ENCODE measurements at regions not wholly inside any gene's neighbourhood (a gene's known extent, or its start where the extent isn't known, plus 50 kb on each side); places are given as distances from the start of the nearest gene placed in this dataset.

DNA sequence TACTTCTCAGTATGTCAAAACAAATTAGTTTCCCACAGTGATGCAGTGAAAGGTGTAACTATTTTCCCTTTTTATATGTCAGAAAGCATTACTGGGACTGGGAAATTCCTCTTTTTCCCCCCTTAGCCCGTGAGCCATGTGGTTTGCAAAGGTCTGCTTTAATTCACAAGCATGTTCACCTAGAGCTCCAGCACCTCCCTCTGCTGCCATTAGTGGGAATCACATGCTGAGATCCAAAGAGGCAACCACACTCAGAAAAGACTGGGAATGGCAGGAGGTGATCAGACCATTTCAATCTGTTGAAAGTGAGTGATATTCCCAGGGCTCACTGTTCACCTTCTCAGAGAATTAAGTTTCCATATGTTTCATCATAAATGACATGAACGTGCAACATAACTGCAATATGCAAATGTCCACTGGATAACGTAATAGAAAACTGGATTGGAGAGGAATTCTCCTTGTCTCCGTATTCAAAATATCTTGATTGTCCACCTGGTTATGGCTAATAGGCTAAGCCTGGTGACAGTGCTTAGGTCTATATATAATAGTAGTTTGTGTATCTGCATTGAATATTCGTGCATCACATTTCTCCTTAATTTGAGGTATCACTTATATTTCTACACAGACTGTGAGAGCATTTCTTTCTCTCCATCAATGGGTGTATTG lies 703.5 kb upstream of the WWC1 start:
- no peaks in the 10 kb centered on the region for H4K20me1 ChIP-seq (ENCODE audit: insufficient read depth, low read length)
- no peaks in the 10 kb centered on the region for H3K36me3 ChIP-seq (ENCODE audit: insufficient read depth, low read length)
- H3K27ac ChIP-seq (ENCODE audit: low read depth, low read length, poor library complexity, severe bottlenecking), result no peak overlapping the region
- H3F3A ChIP-seq (ENCODE audit: insufficient read depth, low read length), result no peaks in the 10 kb centered on the region
- H3K9ac ChIP-seq (ENCODE audit: low read length), result no peak overlapping the region
- H3K4me3 ChIP-seq (ENCODE audit: low read depth, low read length, poor library complexity, severe bottlenecking), result no peak overlapping the region
- no peaks in the 10 kb centered on the region for H3K9me3 ChIP-seq (ENCODE audit: low read length)
- no peaks in the 10 kb centered on the region for H3K9me2 ChIP-seq (ENCODE audit: low read depth, low read length)
- no peaks in the 10 kb centered on the region for H3K4me1 ChIP-seq (ENCODE audit: insufficient read depth, low read length, severe bottlenecking)
- H3K79me2 ChIP-seq (ENCODE audit: insufficient read depth, low read length), result no peaks in the 10 kb centered on the region
- TF ChIP-seq, protein P1, sequence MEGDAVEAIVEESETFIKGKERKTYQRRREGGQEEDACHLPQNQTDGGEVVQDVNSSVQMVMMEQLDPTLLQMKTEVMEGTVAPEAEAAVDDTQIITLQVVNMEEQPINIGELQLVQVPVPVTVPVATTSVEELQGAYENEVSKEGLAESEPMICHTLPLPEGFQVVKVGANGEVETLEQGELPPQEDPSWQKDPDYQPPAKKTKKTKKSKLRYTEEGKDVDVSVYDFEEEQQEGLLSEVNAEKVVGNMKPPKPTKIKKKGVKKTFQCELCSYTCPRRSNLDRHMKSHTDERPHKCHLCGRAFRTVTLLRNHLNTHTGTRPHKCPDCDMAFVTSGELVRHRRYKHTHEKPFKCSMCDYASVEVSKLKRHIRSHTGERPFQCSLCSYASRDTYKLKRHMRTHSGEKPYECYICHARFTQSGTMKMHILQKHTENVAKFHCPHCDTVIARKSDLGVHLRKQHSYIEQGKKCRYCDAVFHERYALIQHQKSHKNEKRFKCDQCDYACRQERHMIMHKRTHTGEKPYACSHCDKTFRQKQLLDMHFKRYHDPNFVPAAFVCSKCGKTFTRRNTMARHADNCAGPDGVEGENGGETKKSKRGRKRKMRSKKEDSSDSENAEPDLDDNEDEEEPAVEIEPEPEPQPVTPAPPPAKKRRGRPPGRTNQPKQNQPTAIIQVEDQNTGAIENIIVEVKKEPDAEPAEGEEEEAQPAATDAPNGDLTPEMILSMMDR (IDR thresholded peaks at IDR 0.05; ENCODE audit: low read length), result no peak
- TF ChIP-seq EZH2 (IDR thresholded peaks at IDR 0.05; ENCODE audit: borderline replicate concordance, low read length), result no peak
- H3K27me3 ChIP-seq (ENCODE audit: insufficient read depth, low read length), result no peaks in the 10 kb centered on the region
- no peak overlapping the region for H3K4me2 ChIP-seq (ENCODE audit: low read length)
- no peak overlapping the region for H2AFZ ChIP-seq (ENCODE audit: low read length)

DNA sequence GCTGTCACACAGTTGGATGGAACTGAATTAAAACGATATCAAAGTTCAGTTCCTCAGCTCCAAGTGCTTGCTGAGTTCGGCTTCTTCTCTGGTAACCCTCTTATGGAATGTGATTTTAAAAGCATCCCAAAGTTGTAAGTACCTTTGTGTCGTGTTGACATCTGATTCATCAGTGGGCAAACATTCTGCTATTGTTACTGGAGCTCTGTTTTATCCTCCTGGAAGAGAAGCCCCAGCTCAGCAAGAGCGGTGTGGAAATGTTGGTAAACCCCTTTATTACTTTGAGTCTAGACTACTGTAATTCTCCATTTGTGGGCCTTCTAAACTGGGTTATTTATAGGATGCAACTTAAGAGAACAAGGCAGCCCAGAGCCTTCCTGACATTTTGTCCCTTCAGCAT lies 699.3 kb upstream of the WWC1 start:
- TF ChIP-seq, protein P1 (IDR thresholded peaks at IDR 0.05; ENCODE audit: low read length), result no peak
- TF ChIP-seq EZH2 (IDR thresholded peaks at IDR 0.05; ENCODE audit: borderline replicate concordance, low read length), result no peak
- H3F3A ChIP-seq (ENCODE audit: insufficient read depth, low read length), result no peaks in the 10 kb centered on the region
- H3K27me3 ChIP-seq (ENCODE audit: insufficient read depth, low read length), result no peaks in the 10 kb centered on the region
- no peaks in the 10 kb centered on the region for H3K79me2 ChIP-seq (ENCODE audit: insufficient read depth, low read length)
- H3K27ac ChIP-seq (ENCODE audit: low read depth, low read length, poor library complexity, severe bottlenecking), result no peak overlapping the region
- H3K36me3 ChIP-seq (ENCODE audit: insufficient read depth, low read length), result no peaks in the 10 kb centered on the region
- H4K20me1 ChIP-seq (ENCODE audit: insufficient read depth, low read length), result no peaks in the 10 kb centered on the region
- H3K4me2 ChIP-seq (ENCODE audit: low read length), result no peak overlapping the region
- H3K9me3 ChIP-seq (ENCODE audit: low read length), result no peaks in the 10 kb centered on the region
- no peaks in the 10 kb centered on the region for H3K4me1 ChIP-seq (ENCODE audit: insufficient read depth, low read length, severe bottlenecking)
- no peak overlapping the region for H2AFZ ChIP-seq (ENCODE audit: low read length)
- H3K9ac ChIP-seq (ENCODE audit: low read length), result no peak overlapping the region
- H3K9me2 ChIP-seq (ENCODE audit: low read depth, low read length), result no peaks in the 10 kb centered on the region
- H3K4me3 ChIP-seq (ENCODE audit: low read depth, low read length, poor library complexity, severe bottlenecking), result no peak overlapping the region

DNA sequence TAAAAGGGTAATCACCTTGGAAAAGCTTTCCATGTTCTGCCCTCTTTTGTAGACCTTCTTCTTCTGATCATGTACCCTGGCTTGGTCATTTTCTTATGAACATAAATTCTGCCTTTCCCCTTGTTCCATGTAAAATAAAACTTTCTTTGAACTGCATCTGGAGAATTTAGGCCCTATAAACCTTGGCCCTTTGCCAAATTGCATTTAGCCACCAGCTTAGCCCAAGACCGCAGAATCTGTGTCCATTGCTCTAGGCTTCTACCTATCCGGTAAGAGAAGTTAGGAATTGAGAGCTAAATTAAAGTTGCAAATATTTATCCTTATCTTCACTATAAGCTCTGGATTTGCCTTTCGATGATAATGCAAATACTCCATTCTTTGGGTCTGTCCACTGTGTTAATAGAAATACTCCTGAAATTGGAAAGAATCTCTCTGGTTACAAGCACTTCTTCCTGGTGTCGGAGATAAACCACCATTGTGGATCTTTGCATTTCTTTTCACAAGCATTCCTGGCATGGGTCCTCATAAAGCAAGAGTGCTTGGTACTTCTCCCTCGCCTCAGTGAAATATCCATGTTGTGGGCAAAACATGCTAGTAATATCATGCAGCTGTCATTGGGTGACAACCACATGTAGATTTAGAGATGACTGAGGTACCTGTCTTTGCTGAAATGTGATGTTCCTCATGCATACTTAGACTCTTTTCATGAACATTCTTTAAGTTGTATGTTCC lies 698.0 kb upstream of the WWC1 start:
- H4K20me1 ChIP-seq (ENCODE audit: insufficient read depth, low read length), result no peaks in the 10 kb centered on the region
- no peaks in the 10 kb centered on the region for H3K27me3 ChIP-seq (ENCODE audit: insufficient read depth, low read length)
- TF ChIP-seq, protein P1 (IDR thresholded peaks at IDR 0.05; ENCODE audit: low read length), result no peak
- TF ChIP-seq EZH2 (IDR thresholded peaks at IDR 0.05; ENCODE audit: borderline replicate concordance, low read length), result no peak
- no peak overlapping the region for H2AFZ ChIP-seq (ENCODE audit: low read length)
- H3F3A ChIP-seq (ENCODE audit: insufficient read depth, low read length), result no peaks in the 10 kb centered on the region
- no peaks in the 10 kb centered on the region for H3K9me2 ChIP-seq (ENCODE audit: low read depth, low read length)
- H3K4me1 ChIP-seq (ENCODE audit: insufficient read depth, low read length, severe bottlenecking), result no peaks in the 10 kb centered on the region
- H3K9ac ChIP-seq (ENCODE audit: low read length), result no peak overlapping the region
- H3K4me3 ChIP-seq (ENCODE audit: low read depth, low read length, poor library complexity, severe bottlenecking), result no peak overlapping the region
- H3K4me2 ChIP-seq (ENCODE audit: low read length), result no peak overlapping the region
- H3K9me3 ChIP-seq (ENCODE audit: low read length), result no peaks in the 10 kb centered on the region
- no peaks in the 10 kb centered on the region for H3K36me3 ChIP-seq (ENCODE audit: insufficient read depth, low read length)
- no peak overlapping the region for H3K27ac ChIP-seq (ENCODE audit: low read depth, low read length, poor library complexity, severe bottlenecking)
- no peaks in the 10 kb centered on the region for H3K79me2 ChIP-seq (ENCODE audit: insufficient read depth, low read length)
